GM18520 (cell line): ENCODE measurements at regions not wholly inside any gene's neighbourhood (a gene's known extent, or its start where the extent isn't known, plus 50 kb on each side); places are given as distances from the start of the nearest gene placed in this dataset.

Experiments used
- ATAC-seq: cut with Tn5 transposase; IDR thresholded peaks from one replicate; pipeline ENCODE4 v1.9.1; 2021; ENCODE audit not compliant: unreplicated experiment

- no peak for ATAC-seq
Measured at GRCh38 chr14:31994391-31995033, 82.6 kb upstream of the ARHGAP5 start.

- no peak for ATAC-seq
Measured at GRCh38 chr14:32003585-32003984, 73.5 kb upstream of the ARHGAP5 start.

- no peak for ATAC-seq
Measured at GRCh38 chr14:32004300-32004699, 72.8 kb upstream of the ARHGAP5 start.

- ATAC-seq = no peak
Measured at GRCh38 chr14:32005628-32006027, 71.5 kb upstream of the ARHGAP5 start.

GRCh38 chr14:32006263-32007110 lies 70.6 kb upstream of the ARHGAP5 start:
- ATAC-seq = no peak

- ATAC-seq = no peak
Measured at GRCh38 chr14:32007755-32008362, 69.2 kb upstream of the ARHGAP5 start.

GRCh38 chr14:32008602-32009193 lies 68.4 kb upstream of the ARHGAP5 start:
- ATAC-seq = no peak

GRCh38 chr14:32009221-32009975 lies 67.7 kb upstream of the ARHGAP5 start:
- ATAC-seq = no peak

GRCh38 chr14:32009976-32010581 lies 67.0 kb upstream of the ARHGAP5 start:
- ATAC-seq = no peak

- ATAC-seq = no peak
Measured at GRCh38 chr14:32010604-32011125, 66.4 kb upstream of the ARHGAP5 start.

- ATAC-seq = no peak
Measured at GRCh38 chr14:32011225-32011624, 65.9 kb upstream of the ARHGAP5 start.

- no peak for ATAC-seq
Measured at GRCh38 chr14:32012062-32012461, 65.0 kb upstream of the ARHGAP5 start.

GRCh38 chr14:32012571-32012970 lies 64.5 kb upstream of the ARHGAP5 start:
- no peak for ATAC-seq

- no peak for ATAC-seq
Measured at GRCh38 chr14:32013083-32013482, 64.0 kb upstream of the ARHGAP5 start.

- ATAC-seq = no peak
Measured at GRCh38 chr14:32014057-32014456, 63.0 kb upstream of the ARHGAP5 start.

- no peak for ATAC-seq
Measured at GRCh38 chr14:32014498-32014897, 62.6 kb upstream of the ARHGAP5 start.

GRCh38 chr14:32015166-32015565 lies 61.9 kb upstream of the ARHGAP5 start:
- no peak for ATAC-seq

- no peak for ATAC-seq
Measured at GRCh38 chr14:32017587-32017986, 59.5 kb upstream of the ARHGAP5 start.

- ATAC-seq = no peak
Measured at GRCh38 chr14:32018391-32019092, 58.6 kb upstream of the ARHGAP5 start.

GRCh38 chr14:32019276-32019675 lies 57.8 kb upstream of the ARHGAP5 start:
- no peak for ATAC-seq
